BLaER1 (cell line): ENCODE measurements at regions not wholly inside any gene's neighbourhood (a gene's known extent, or its start where the extent isn't known, plus 50 kb on each side); places are given as distances from the start of the nearest gene placed in this dataset.

Experiments used
- H3K27ac ChIP-seq: shearing (Covaris generic); formaldehyde crosslinking; 2 replicates; pipeline ENCODE4 v1.8.1; 2022
- H3K27me3 ChIP-seq: shearing (Covaris generic); formaldehyde crosslinking; 2 replicates; pipeline ENCODE4 v1.8.1; 2022
- H3K36me3 ChIP-seq: shearing (Covaris generic); formaldehyde crosslinking; 2 replicates; pipeline ENCODE4 v1.8.1; 2022
- H3K4me1 ChIP-seq: shearing (Covaris generic); formaldehyde crosslinking; 2 replicates; pipeline ENCODE4 v1.8.1; 2022
- H3K4me2 ChIP-seq: shearing (Covaris generic); formaldehyde crosslinking; 2 replicates; pipeline ENCODE4 v1.8.1; 2022
- H3K4me3 ChIP-seq: shearing (Covaris generic); formaldehyde crosslinking; 2 replicates; pipeline ENCODE4 v1.8.1; 2022
- H3K9ac ChIP-seq: shearing (Covaris generic); formaldehyde crosslinking; 2 replicates; pipeline ENCODE4 v1.8.1; 2022
- H3K9me3 ChIP-seq: shearing (Covaris generic); formaldehyde crosslinking; 2 replicates; pipeline ENCODE4 v1.8.1; 2022
- H4K20me1 ChIP-seq: shearing (Covaris generic); formaldehyde crosslinking; 2 replicates; pipeline ENCODE4 v1.8.1; 2022
- Cebpa-rat ChIP-seq: shearing (Covaris generic); IDR thresholded peaks from 2 replicates; pipeline ENCODE4 v1.8.1; 2022

GRCh38 chr10:2942938-2943337 lies 124.4 kb upstream of the PFKP start:
- Histone ChIP-seq H4K20me1 (no peaks in the 10 kb centered on the region), H3K9me3 (no peaks in the 10 kb centered on the region), H3K4me1 (no peaks in the 10 kb centered on the region), H3K4me2 (no peak overlapping the region), H3K27ac (no peak overlapping the region), H3K27me3 (no peaks in the 10 kb centered on the region), H3K9ac (no peak overlapping the region), H3K36me3 (no peaks in the 10 kb centered on the region), H3K4me3 (no peak overlapping the region)
- TF ChIP-seq Cebpa-rat: no peak

DNA sequence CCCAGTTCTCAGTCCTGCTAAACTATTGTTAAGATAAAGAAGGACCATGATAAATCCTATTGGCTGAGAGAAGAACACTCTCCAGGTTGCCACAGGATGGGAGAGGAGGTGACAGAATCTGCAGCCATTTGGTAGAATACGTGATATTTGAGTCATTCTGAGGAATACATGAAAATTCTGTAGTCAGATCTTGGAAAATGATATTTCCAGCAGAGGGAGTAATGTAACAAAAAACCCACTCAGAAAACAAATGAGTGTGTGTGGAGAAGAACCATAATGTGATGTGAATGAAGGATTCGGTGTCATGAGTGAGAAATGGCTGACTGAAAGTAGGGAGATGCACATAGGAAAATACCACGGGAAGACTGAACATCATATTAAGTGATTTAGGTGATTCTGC lies 128.5 kb upstream of the PFKP start:
- peaks cover 27% of the 10 kb centered on the region for H3K4me1 ChIP-seq
- no peak overlapping the region for H3K4me3 ChIP-seq
- no peaks in the 10 kb centered on the region for H3K36me3 ChIP-seq
- H3K9ac ChIP-seq: no peak overlapping the region
- TF ChIP-seq Cebpa-rat: no peak
- H3K9me3 ChIP-seq: no peaks in the 10 kb centered on the region
- no peaks in the 10 kb centered on the region for H4K20me1 ChIP-seq
- H3K27me3 ChIP-seq: no peaks in the 10 kb centered on the region
- H3K4me2 ChIP-seq: no peak overlapping the region
- no peak overlapping the region for H3K27ac ChIP-seq

- no peak for TF ChIP-seq Cebpa-rat
- no peaks in the 10 kb centered on the region for H3K27me3 ChIP-seq
- H3K36me3 ChIP-seq: no peaks in the 10 kb centered on the region
- peaks cover 6% of the 10 kb centered on the region for H3K9me3 ChIP-seq
- no peak overlapping the region for H3K9ac ChIP-seq
- H4K20me1 ChIP-seq: no peaks in the 10 kb centered on the region
- H3K4me2 ChIP-seq: no peak overlapping the region
- peaks cover 35% of the 10 kb centered on the region for H3K4me1 ChIP-seq
- no peak overlapping the region for H3K4me3 ChIP-seq
- H3K27ac ChIP-seq: no peak overlapping the region
These were observed 130.5 kb upstream of the PFKP start for GRCh38 chr10:2936816-2937215.

DNA sequence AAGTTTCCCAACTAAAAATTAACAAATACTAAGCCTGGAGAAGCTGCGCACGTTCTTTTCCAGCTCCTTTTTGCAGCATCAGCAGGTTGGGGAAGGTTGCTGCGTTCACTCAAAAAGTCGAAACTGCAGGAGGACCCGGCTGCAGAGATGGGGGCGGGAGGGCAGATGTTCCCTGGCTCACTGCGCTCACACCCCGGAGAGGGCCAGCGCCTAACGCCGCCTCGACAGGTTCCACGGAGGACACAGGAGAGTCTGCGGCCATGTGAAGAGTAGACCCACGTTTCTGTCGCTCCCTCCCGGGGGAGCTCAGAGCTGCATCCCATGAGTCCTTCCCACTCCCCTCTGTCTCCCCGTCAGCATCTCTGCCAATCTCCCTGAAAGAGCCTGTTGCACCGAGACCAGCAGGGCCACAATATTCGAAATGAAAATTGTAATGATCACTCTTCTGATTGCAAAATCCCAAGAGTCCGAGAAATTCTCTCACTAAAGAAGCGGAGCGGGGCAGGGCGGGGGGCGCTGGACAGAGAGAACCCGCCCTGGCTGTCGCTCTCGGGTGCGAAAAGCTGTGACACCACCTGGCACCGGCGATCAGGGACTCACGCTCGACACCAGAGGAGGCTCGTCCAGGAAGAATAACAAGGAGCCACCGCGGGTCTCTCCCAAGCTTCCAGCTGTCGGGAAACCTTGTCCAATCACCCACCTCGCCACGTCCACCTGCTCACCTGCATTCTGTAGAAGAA lies 131.5 kb upstream of the PFKP start:
- Histone ChIP-seq H3K9me3 (peaks cover 16% of the 10 kb centered on the region), H4K20me1 (no peaks in the 10 kb centered on the region), H3K4me1 (peaks cover 35% of the 10 kb centered on the region), H3K27me3 (no peaks in the 10 kb centered on the region), H3K9ac (no peak overlapping the region), H3K36me3 (no peaks in the 10 kb centered on the region), H3K4me3 (no peak overlapping the region), H3K4me2 (peak overlapping the region; percentile 42), H3K27ac (no peak overlapping the region)
- TF ChIP-seq Cebpa-rat: no peak

GRCh38 chr10:2933924-2934323 lies 133.4 kb upstream of the PFKP start:
- Histone ChIP-seq H3K4me2 (peak overlapping the region; percentile 42), H3K27me3 (no peaks in the 10 kb centered on the region), H3K36me3 (no peaks in the 10 kb centered on the region), H3K9ac (no peak overlapping the region), H3K4me3 (no peak overlapping the region), H4K20me1 (no peaks in the 10 kb centered on the region), H3K27ac (no peak overlapping the region), H3K9me3 (peaks cover 16% of the 10 kb centered on the region), H3K4me1 (peaks cover 35% of the 10 kb centered on the region)
- no peak for TF ChIP-seq Cebpa-rat

GRCh38 chr10:2933519-2933918 lies 133.8 kb upstream of the PFKP start:
- Histone ChIP-seq H3K4me2 (peak overlapping the region; percentile 42), H3K4me1 (peaks cover 35% of the 10 kb centered on the region), H3K4me3 (no peak overlapping the region), H3K36me3 (no peaks in the 10 kb centered on the region), H3K9ac (no peak overlapping the region), H4K20me1 (no peaks in the 10 kb centered on the region), H3K9me3 (peaks cover 16% of the 10 kb centered on the region), H3K27me3 (no peaks in the 10 kb centered on the region), H3K27ac (no peak overlapping the region)
- no peak for TF ChIP-seq Cebpa-rat

DNA sequence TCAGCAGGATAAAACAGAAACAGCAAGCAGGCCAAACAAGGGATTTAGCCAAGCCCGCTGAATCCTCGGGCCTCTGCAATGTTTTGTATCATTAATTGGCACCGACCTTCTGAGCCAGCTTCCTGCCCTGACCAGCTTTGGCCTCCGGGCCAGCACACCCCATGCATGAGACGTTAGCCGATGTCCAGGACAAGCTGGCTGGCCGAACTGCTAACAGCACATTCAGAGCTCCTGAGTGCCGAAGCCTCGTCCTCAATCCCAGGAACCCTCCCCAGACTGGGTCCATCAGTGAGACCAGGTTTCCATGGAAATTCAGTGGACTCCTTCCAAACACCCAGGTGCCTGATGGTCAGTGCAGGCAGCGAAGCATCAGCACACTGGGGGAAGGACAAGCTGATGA lies 134.3 kb upstream of the PFKP start:
- TF ChIP-seq Cebpa-rat: no peak

GRCh38 chr10:2929480-2930258 lies 137.7 kb upstream of the PFKP start:
- Histone ChIP-seq H3K36me3 (no peaks in the 10 kb centered on the region), H3K9me3 (peaks cover 16% of the 10 kb centered on the region), H3K9ac (no peak overlapping the region), H3K27ac (no peak overlapping the region), H3K4me1 (peaks cover 55% of the 10 kb centered on the region), H3K4me3 (no peak overlapping the region), H3K27me3 (no peaks in the 10 kb centered on the region), H4K20me1 (no peaks in the 10 kb centered on the region), H3K4me2 (no peak overlapping the region)
- no peak for TF ChIP-seq Cebpa-rat

More for the DNA sequence above, 134.3 kb upstream of the PFKP start:
- Histone ChIP-seq H3K4me1 (peaks cover 40% of the 10 kb centered on the region), H3K4me3 (no peak overlapping the region), H3K36me3 (no peaks in the 10 kb centered on the region), H3K9me3 (peaks cover 16% of the 10 kb centered on the region), H3K27ac (no peak overlapping the region), H3K27me3 (no peaks in the 10 kb centered on the region), H4K20me1 (no peaks in the 10 kb centered on the region), H3K4me2 (no peak overlapping the region), H3K9ac (no peak overlapping the region)

- Histone ChIP-seq H3K27ac (no peak overlapping the region), H3K4me1 (peaks cover 47% of the 10 kb centered on the region), H3K4me3 (no peak overlapping the region), H4K20me1 (no peaks in the 10 kb centered on the region), H3K36me3 (no peaks in the 10 kb centered on the region), H3K9me3 (peaks cover 23% of the 10 kb centered on the region), H3K27me3 (no peaks in the 10 kb centered on the region), H3K9ac (no peak overlapping the region), H3K4me2 (peak overlapping the region; percentile 88)
- TF ChIP-seq Cebpa-rat: no peak
These were observed 139.1 kb upstream of the PFKP start for GRCh38 chr10:2927958-2928840.
